ENCODE measurements at regions not wholly inside any gene's neighbourhood (a gene's known extent, or its start where the extent isn't known, plus 50 kb on each side); places are given as distances from the start of the nearest gene placed in this dataset.

- TF ChIP-seq CTCF (conservative IDR thresholded peaks at IDR 0.05) (no peak), ZFX (IDR thresholded peaks at IDR 0.05) (no peak)
Measured at GRCh38 chr6:157747370-157747769, 75.7 kb upstream of the SNX9 start.
